DOHH2 (cell line): ENCODE measurements at regions not wholly inside any gene's neighbourhood (a gene's known extent, or its start where the extent isn't known, plus 50 kb on each side); places are given as distances from the start of the nearest gene placed in this dataset.

ENCODE experiments used
- EZH2phosphoT487 ChIP-seq: fragments of 200-600 bp; sonication (generic); IDR thresholded peaks from 2 replicates; pipeline ENCODE4 v1.6.1; 2017; ENCODE audit warnings: borderline replicate concordance, mild to moderate bottlenecking, antibody characterized with exemption, low read length, moderate library complexity, mixed read lengths
- TF ChIP-seq, protein P1 (sequence below): fragments of 200-600 bp; sonication (generic); IDR thresholded peaks from one replicate; pipeline ENCODE4 v1.5.1; 2014; ENCODE audit warnings: antibody characterized with exemption, mild to moderate bottlenecking, low read depth, low read length; ENCODE audit not compliant: poor library complexity, severe bottlenecking

DNA sequence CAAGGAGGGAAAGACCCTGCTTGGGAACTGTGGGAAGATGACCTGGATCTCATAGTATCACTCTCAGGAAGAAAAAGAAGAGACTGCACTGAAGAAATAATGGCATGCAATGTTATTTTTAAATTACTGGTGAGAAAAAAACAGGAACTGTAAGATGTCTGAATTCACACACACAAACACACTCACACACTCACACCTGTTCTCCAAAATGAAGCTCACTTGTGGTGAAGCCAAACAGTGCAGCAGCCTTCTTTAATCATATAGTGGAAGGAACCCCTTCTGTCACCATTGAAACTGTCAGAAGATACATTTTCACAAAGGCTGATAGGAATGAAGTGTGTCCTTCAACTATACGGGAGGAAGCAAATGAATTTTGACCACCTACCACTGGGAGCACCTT, 156.5 kb upstream of the GHITM start:
- TF ChIP-seq, protein P1, sequence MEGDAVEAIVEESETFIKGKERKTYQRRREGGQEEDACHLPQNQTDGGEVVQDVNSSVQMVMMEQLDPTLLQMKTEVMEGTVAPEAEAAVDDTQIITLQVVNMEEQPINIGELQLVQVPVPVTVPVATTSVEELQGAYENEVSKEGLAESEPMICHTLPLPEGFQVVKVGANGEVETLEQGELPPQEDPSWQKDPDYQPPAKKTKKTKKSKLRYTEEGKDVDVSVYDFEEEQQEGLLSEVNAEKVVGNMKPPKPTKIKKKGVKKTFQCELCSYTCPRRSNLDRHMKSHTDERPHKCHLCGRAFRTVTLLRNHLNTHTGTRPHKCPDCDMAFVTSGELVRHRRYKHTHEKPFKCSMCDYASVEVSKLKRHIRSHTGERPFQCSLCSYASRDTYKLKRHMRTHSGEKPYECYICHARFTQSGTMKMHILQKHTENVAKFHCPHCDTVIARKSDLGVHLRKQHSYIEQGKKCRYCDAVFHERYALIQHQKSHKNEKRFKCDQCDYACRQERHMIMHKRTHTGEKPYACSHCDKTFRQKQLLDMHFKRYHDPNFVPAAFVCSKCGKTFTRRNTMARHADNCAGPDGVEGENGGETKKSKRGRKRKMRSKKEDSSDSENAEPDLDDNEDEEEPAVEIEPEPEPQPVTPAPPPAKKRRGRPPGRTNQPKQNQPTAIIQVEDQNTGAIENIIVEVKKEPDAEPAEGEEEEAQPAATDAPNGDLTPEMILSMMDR = no peak
- no peak for TF ChIP-seq EZH2phosphoT487
